Endothelial cell of umbilical vein (primary cell): ENCODE measurements at regions not wholly inside any gene's neighbourhood (a gene's known extent, or its start where the extent isn't known, plus 50 kb on each side); places are given as distances from the start of the nearest gene placed in this dataset.

Experiments used
- BruUV-seq: library from RNA; stranded (reverse); fragments of 400-500 nt; replicated peaks from 2 replicates; lab custom pipeline; 2021; lab: Mats Ljungman, UMichigan
- CTCF ChIA-PET: fragments of 300-600, 350-600 bp; sonication (Branson Sonifier 250); formaldehyde crosslinking; loops from one replicate; lab custom pipeline; 2021; ENCODE audit warnings: antibody characterized with exemption, inconsistent platforms; lab: Charles Lee
- POLR2A ChIA-PET: fragments of 300-600, 350-600 bp; sonication (Branson Sonifier 250); formaldehyde crosslinking; loops from one replicate; lab custom pipeline; 2021; ENCODE audit warnings: antibody characterized with exemption, inconsistent platforms; lab: Charles Lee
- DNase-seq: peaks from one replicate; pipeline ENCODE4 v3.0.0-alpha.2; 2011; ENCODE audit warnings: low read depth, low spot score
- FAIRE-seq: peaks from 2 replicates; lab custom pipeline; 2011; peaks lifted over from hg19 to GRCh38; lab: Jason Lieb, UNC
- H2AFZ ChIP-seq: 2 replicates; pipeline ENCODE4 v1.6.0; 2012; ENCODE audit warnings: low read depth, low read length, control low read depth, inconsistent platforms
- H3K27ac ChIP-seq: 2 replicates; pipeline ENCODE4 v1.5.1; 2011; ENCODE audit warnings: low read depth, mild to moderate bottlenecking, control low read depth, low read length, moderate library complexity; ENCODE audit not compliant: insufficient read depth
- H3K27me3 ChIP-seq, 2 experiments: 2 replicates each; pipeline versions ENCODE4 v1.6.0 to v1.6.1; 2011; ENCODE audit warnings: low read length in 2 of 2, mixed read lengths in 1 of 2; ENCODE audit not compliant: control insufficient read depth in 2 of 2, insufficient read depth in 2 of 2
- H3K36me3 ChIP-seq, 2 experiments: 2 replicates in 1 of 2; 3 replicates in 1 of 2; pipeline ENCODE4 v1.5.1; 2011; ENCODE audit warnings: low read length in 2 of 2, mild to moderate bottlenecking in 1 of 2, moderate library complexity in 1 of 2; ENCODE audit not compliant: control insufficient read depth in 2 of 2, insufficient read depth in 2 of 2; ENCODE audit errors: extremely low read depth in 1 of 2
- H3K4me1 ChIP-seq: 3 replicates; pipeline ENCODE4 v1.5.1; 2011; ENCODE audit warnings: mild to moderate bottlenecking, low read length; ENCODE audit not compliant: control insufficient read depth, insufficient read depth; ENCODE audit errors: extremely low read depth
- H3K4me2 ChIP-seq: 2 replicates; pipeline ENCODE4 v1.6.1; 2011; ENCODE audit warnings: low read length, control low read depth, mixed read lengths; ENCODE audit not compliant: insufficient read depth
- H3K4me3 ChIP-seq, 3 experiments: fragments of 200-600 bp in 1 of 3; sonication (generic), shearing (Covaris generic) in 1 of 3; replicated peaks in 1 of 3; 2 replicates each; pipeline ENCODE4 v1.5.1; 2011 to 2016; ENCODE audit warnings: control low read depth in 3 of 3, low read length in 3 of 3, mild to moderate bottlenecking in 2 of 3, inconsistent platforms in 1 of 3, low read depth in 1 of 3, moderate library complexity in 1 of 3; ENCODE audit not compliant: insufficient read depth in 1 of 3
- H3K79me2 ChIP-seq: 2 replicates; pipeline ENCODE4 v1.6.0; 2012; ENCODE audit warnings: low read length, inconsistent platforms; ENCODE audit not compliant: control insufficient read depth, insufficient read depth
- H3K9ac ChIP-seq: replicated peaks from 2 replicates; pipeline ENCODE3; 2011; ENCODE audit warnings: low read length, control low read depth; ENCODE audit not compliant: insufficient read depth; ENCODE audit errors: extremely low read depth
- H3K9me1 ChIP-seq: replicated peaks from 3 replicates; pipeline ENCODE4 v1.6.0; 2011; ENCODE audit warnings: mild to moderate bottlenecking, low read length; ENCODE audit not compliant: control insufficient read depth, insufficient read depth; ENCODE audit errors: extremely low read depth
- H3K9me3 ChIP-seq: replicated peaks from 2 replicates; pipeline ENCODE4 v1.5.1; 2012; ENCODE audit warnings: low read length, inconsistent platforms; ENCODE audit not compliant: control insufficient read depth, insufficient read depth
- H4K20me1 ChIP-seq: replicated peaks from 2 replicates; pipeline ENCODE3; 2011; ENCODE audit warnings: mild to moderate bottlenecking, low read length; ENCODE audit not compliant: control insufficient read depth, insufficient read depth; ENCODE audit errors: extremely low read depth
- FOS ChIP-seq: IDR thresholded peaks from 2 replicates; pipeline ENCODE4 v1.6.1; 2011; ENCODE audit warnings: mild to moderate bottlenecking, low read length, moderate library complexity, borderline replicate concordance; ENCODE audit not compliant: insufficient read depth
- JUN ChIP-seq: IDR thresholded peaks from 2 replicates; pipeline ENCODE4 v1.6.1; 2011; ENCODE audit warnings: borderline replicate concordance, low read depth; ENCODE audit not compliant: insufficient read length, insufficient read depth
- MAX ChIP-seq: IDR thresholded peaks from 2 replicates; pipeline ENCODE4 v1.6.1; 2011; ENCODE audit not compliant: insufficient read depth, insufficient read length
- MYC ChIP-seq: IDR thresholded peaks from one replicate; pipeline ENCODE4 v1.6.1; 2011; ENCODE audit warnings: mild to moderate bottlenecking, low read depth, low read length
- dilution Hi-C: fragments of 300-500 bp; cut with MboI; formaldehyde crosslinking; loops from one replicate; pipeline ENCODE4 v1.15.0; 2019; ENCODE audit warnings: low sequenced_read_pairs; ENCODE audit not compliant: extremely low pct_ligation_motif_present
- intact Hi-C: fragments of 100-400 bp; cut with micrococcal nuclease; formaldehyde crosslinking; loops from one replicate; pipeline ENCODE4 v1.10.0; 2022

GRCh38 chr2:220159738-220160137 is 532.3 kb downstream of the SLC4A3 start:
- dilution Hi-C loops (no loop called here), intact Hi-C loops (no loop called here)
- no peak for FAIRE-seq
- ChIA-PET CTCF (no interaction called here), POLR2A (no interaction called here)
- H3K4me1 ChIP-seq = no peaks in the 10 kb centered on the region
- H2AFZ ChIP-seq = no peak overlapping the region
- H3K79me2 ChIP-seq = no peaks in the 10 kb centered on the region
- no peaks in the 10 kb centered on the region for H4K20me1 ChIP-seq
- TF ChIP-seq MYC = no peak
- no peak overlapping the region for H3K4me2 ChIP-seq
- H3K9ac ChIP-seq = no peak overlapping the region
- no peaks in the 10 kb centered on the region for H3K9me1 ChIP-seq
- H3K4me3 ChIP-seq = no peak overlapping the region
- no peak for DNase-seq
- H3K9me3 ChIP-seq = peaks cover 1% of the 10 kb centered on the region
- no peaks in the 10 kb centered on the region for H3K27me3 ChIP-seq
- H3K27ac ChIP-seq = no peak overlapping the region
- no peaks in the 10 kb centered on the region for H3K36me3 ChIP-seq
- no TSS peak for BruUV-seq

GRCh38 chr2:220162320-220162719 is 534.9 kb downstream of the SLC4A3 start:
- CTCF ChIA-PET = no interaction called here
- TF ChIP-seq FOS (no peak), MAX (no peak), JUN (no peak), MYC (no peak)

More at GRCh38 chr2:220162320-220162719, 534.9 kb downstream of the SLC4A3 start:
- Histone ChIP-seq H4K20me1 (no peaks in the 10 kb centered on the region), H3K9me3 (peaks cover 3% of the 10 kb centered on the region), H3K9ac (no peak overlapping the region), H2AFZ (no peak overlapping the region), H3K4me1 (no peaks in the 10 kb centered on the region), H3K4me2 (no peak overlapping the region), H3K27me3 (no peaks in the 10 kb centered on the region), H3K9me1 (no peaks in the 10 kb centered on the region), H3K4me3 (no peak overlapping the region), H3K79me2 (no peaks in the 10 kb centered on the region), H3K27ac (no peak overlapping the region), H3K36me3 (no peaks in the 10 kb centered on the region)
- dilution Hi-C loops (no loop called here), intact Hi-C loops (no loop called here)
- BruUV-seq = no TSS peak
- POLR2A ChIA-PET = no interaction called here
- FAIRE-seq = no peak
- no peak for DNase-seq
